Umbilical cord (tissue), 1 donor: ENCODE measurements at regions not wholly inside any gene's neighbourhood (a gene's known extent, or its start where the extent isn't known, plus 50 kb on each side); places are given as distances from the start of the nearest gene placed in this dataset.
"Not testable (repeated sequence)": the region's sequence is repeated elsewhere in the genome, so short reads cannot be mapped to it uniquely, and the experiment has no call there.

ENCODE experiments used
- DNase-seq: peaks from one replicate; pipeline ENCODE4 v3.0.0-alpha.2; 2015; ENCODE audit warnings: low spot score

- no peak for DNase-seq
Measured at GRCh38 chr5:12169536-12169935, 265.3 kb upstream of the CTNND2 start.

- no peak for DNase-seq
Measured at GRCh38 chr5:12162863-12163262, 258.6 kb upstream of the CTNND2 start.

GRCh38 chr5:12147513-12147912 lies 243.3 kb upstream of the CTNND2 start:
- no peak for DNase-seq

DNA sequence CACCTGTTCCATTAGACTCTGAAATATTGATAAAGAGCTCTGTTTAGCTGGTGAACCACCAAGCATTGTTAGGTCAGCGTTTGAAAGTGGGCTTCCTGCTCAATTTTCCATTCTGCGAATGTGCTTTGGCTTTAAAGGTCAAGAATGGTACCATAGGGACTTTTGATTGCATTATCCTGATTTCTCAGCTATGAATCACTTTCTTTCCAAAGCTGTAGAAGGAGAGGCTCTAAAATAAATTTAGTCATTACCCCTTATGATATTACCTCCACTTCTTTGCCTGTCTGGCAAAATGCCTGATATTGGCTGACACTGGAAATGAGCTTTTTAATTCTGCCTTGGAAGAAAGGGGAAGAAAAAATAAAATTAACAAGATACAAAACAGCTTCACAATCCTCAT lies 237.2 kb upstream of the CTNND2 start:
- DNase-seq: no peak

- no peak for DNase-seq
Measured at GRCh38 chr5:12133520-12133919, 229.3 kb upstream of the CTNND2 start.

GRCh38 chr5:12131020-12131419 lies 226.8 kb upstream of the CTNND2 start:
- not testable (repeated sequence) for DNase-seq

- DNase-seq: no peak
Measured at GRCh38 chr5:12125895-12126294, 221.6 kb upstream of the CTNND2 start.

- no peak for DNase-seq
Measured at GRCh38 chr5:12119657-12120056, 215.4 kb upstream of the CTNND2 start.

- DNase-seq: no peak
Measured at GRCh38 chr5:12114075-12114474, 209.8 kb upstream of the CTNND2 start.

DNA sequence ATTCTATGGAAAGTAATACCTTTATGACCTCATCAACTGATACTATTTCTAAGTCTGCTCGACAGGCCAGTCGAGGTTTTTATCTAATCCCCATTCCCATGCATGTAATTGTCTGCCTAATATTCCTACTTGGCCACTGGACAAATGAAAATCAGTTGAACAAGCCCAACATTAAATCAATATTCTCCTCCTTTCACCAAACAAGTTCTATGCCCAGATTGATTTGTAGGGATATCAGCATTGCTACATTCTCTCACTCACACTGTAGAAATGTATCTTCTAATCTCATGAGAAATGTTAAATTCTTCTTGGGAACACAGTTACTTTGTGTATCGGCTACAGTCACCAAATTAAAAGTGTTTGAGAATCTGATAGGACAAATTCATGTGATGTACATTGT lies 208.8 kb upstream of the CTNND2 start:
- DNase-seq: no peak

GRCh38 chr5:12111261-12111660 lies 207.0 kb upstream of the CTNND2 start:
- DNase-seq: no peak

DNA sequence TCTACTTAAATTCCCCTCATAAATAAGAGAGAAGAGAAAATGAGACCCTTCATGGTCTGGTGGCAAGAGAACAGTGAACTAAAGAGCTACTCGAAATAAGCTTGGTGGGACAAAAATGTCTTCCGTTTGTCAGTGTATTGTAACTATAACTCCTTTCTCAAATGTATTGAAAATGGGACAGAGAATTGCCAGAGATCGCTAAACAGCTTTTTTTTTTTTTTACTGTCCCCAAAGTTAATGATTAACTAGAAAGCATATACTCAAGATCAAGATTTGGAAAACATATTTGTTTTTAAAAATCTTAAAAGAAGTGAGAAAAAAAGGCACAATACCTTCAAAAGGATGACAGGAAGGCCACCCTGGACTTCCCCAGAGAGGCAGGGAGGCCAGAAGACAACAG lies 206.4 kb upstream of the CTNND2 start:
- DNase-seq: no peak

- no peak for DNase-seq
Measured at GRCh38 chr5:12109075-12109688, 204.9 kb upstream of the CTNND2 start.

GRCh38 chr5:12102151-12102550 lies 197.9 kb upstream of the CTNND2 start:
- no peak for DNase-seq

GRCh38 chr5:12100542-12100941 lies 196.3 kb upstream of the CTNND2 start:
- DNase-seq: no peak

GRCh38 chr5:12099296-12099695 lies 195.1 kb upstream of the CTNND2 start:
- no peak for DNase-seq

DNA sequence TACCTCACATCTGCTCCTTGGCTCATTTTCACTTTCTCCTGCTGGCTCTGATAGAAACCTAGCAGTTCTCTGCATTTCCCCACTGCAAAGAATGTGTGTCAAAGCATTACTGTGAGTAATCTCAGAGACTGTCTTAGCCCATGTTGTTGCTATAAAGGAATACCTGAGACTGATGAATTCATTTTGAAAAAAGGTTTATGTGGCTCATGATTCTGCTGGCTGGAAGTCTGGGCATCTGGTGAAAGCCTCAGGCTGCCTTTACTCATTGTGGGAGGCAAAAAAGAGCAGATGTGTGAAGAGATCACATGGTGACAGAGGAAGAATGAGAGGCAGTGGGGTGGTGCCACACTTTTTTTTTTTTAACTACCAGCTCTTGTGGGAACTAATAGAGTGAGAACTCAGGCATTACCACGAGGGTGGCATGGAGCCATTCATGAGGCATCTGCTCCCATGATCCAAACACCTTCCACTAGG lies 191.6 kb upstream of the CTNND2 start:
- no peak for DNase-seq

- DNase-seq: no peak
Measured at GRCh38 chr5:12093586-12093985, 189.3 kb upstream of the CTNND2 start.

DNA sequence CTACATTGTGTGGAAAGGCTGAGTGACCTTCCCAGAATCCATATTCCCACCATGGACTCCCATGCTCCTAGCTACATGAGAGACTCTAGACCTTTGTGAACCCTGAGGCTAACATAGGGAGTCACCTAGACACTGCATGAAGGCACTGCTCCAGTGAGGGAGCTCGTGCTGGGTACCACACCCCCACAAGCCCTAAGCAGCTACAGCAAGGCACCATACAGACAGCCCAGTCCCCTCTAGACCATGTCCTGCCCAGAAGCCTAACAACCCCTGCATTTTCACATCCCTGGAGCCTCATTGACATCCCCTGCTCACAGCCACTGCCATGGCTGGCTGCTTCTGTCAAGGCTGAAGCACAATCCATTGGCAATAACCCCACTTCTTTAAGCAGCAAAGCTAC lies 176.5 kb upstream of the CTNND2 start:
- no peak for DNase-seq

DNA sequence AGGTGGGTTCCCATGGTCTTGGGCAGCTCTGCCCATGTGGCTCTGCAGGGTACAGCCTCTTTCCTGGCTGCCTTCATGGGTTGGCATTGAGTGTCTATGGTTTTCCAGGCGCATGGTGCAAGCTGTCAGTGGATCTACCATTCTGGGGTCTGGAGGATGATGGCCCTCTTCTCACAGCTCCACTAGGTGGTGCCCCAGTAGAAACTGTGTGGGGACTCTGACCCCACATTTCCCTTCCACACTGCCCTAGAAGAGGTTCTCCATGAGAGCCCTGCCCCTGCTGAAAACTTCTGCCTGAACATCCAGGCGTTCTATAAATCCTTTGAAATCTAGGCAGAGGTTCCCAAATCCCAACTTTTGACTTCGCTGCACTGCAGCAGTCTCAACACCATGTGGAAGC lies 174.0 kb upstream of the CTNND2 start:
- not testable (repeated sequence) for DNase-seq

GRCh38 chr5:12073426-12073825 lies 169.2 kb upstream of the CTNND2 start:
- no peak for DNase-seq

GRCh38 chr5:12072441-12072840 lies 168.2 kb upstream of the CTNND2 start:
- no peak for DNase-seq

GRCh38 chr5:12071455-12071854 lies 167.2 kb upstream of the CTNND2 start:
- DNase-seq: no peak

GRCh38 chr5:12023614-12024241 lies 119.5 kb upstream of the CTNND2 start:
- DNase-seq: peak; percentile 42
